GM21786 (cell line): ENCODE measurements at regions not wholly inside any gene's neighbourhood (a gene's known extent, or its start where the extent isn't known, plus 50 kb on each side); places are given as distances from the start of the nearest gene placed in this dataset.
"Not testable (repeated sequence)": the region's sequence is repeated elsewhere in the genome, so short reads cannot be mapped to it uniquely, and the experiment has no call there.

ENCODE experiments used
- ATAC-seq: cut with Tn5 transposase; IDR thresholded peaks from one replicate; pipeline ENCODE4 v1.9.1; 2021; ENCODE audit not compliant: unreplicated experiment

DNA sequence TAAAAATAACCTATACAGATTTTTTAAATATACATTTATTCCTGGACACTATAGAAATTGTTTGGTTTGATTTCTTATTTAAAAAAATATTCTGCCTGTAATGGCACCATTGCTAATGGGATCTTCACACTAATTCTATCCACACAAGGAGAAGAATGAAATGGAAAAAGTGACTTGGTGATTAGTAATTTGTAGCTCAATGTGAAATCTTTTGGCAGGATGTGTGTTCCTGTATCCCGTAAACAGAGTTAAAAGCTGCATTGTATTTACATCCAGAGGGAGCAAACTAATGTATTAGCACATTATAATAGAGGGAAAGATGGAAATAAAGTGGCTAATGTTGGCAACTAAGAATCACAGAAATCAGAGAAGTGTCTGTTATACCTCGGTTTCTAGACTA, 1455.3 kb upstream of the FLRT2 start:
- no peak for ATAC-seq

DNA sequence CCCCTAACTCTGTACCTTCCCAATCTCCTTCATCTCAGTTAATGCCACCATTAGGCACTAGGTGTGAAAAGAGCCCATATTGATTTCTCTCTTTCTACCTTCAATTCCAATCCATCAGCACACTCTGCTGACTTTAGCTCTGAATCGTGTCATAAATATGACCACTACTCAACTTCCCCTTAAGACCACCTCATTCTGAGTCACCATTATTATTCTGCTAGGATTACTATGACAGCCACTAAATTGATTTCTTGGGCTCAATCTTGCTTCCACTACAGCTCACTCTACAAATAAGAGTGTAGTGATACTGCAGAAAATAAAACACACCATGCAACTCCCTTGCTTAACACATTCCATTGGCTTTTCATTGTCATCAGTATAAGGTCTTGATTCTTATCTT, 1449.0 kb upstream of the FLRT2 start:
- ATAC-seq = no peak

DNA sequence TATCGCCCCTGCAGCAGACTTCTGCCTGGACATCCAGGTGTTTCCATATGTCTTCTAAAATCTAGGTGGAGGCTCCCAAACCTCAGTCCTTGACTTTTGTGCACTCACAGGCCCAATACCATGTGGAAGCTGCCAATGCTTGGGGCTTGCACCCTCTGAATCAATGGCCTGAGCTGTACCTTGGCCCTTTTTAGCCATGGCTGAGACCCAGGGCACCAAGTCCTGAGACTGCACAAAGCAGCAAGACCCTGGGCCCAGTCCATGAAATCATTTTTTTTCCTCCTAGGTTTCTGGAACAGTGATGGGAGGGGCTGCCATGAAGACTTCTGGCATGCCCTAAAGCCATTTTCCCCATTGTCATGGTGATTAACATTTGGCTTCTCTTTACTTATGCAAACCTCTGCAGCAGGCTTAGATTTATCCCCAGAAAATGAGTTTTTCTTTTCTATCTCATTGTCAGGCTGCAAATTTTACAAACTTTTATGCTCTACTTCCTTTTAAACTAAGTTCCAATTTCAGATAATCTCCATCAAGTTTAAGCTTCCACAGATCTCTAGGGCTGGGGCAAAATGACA, 1445.8 kb upstream of the FLRT2 start:
- ATAC-seq = no peak

DNA sequence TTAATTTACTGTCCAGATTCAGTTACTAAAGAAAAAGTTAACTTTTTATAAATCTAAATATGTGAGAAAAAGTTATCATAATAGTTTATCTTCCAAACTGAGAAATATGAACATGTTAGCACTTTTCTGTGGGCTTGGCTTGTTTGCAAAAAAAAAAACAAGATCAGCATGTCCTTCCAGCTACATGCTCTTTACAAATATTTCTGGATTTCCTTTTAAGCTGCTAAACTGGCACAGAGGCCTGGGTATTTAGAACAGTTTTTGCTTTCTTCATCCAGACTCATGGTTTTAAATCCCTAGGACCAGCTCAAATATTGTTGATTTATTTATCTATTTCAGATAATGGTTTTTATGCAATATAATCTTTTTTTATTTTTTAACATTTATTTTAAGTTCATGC, 1444.5 kb upstream of the FLRT2 start:
- ATAC-seq = no peak

DNA sequence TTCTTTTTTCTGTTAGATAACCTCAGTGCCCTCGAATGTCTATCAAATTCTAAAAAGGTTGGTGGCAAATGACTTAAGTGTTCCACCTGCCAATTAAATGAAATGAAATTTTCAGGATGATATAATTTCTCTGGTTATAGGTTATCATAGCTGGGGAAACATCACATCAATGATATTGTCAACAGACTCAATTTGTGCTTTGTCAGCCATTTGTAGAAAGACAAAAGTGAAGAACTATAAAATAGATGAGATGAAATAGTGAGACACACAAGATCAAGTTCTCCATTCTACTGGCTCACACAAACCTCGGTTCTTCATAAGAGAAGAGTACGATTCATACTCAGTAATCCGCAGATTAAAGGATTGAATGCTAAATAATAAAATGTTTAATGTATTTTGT, 1443.2 kb upstream of the FLRT2 start:
- ATAC-seq = no peak

DNA sequence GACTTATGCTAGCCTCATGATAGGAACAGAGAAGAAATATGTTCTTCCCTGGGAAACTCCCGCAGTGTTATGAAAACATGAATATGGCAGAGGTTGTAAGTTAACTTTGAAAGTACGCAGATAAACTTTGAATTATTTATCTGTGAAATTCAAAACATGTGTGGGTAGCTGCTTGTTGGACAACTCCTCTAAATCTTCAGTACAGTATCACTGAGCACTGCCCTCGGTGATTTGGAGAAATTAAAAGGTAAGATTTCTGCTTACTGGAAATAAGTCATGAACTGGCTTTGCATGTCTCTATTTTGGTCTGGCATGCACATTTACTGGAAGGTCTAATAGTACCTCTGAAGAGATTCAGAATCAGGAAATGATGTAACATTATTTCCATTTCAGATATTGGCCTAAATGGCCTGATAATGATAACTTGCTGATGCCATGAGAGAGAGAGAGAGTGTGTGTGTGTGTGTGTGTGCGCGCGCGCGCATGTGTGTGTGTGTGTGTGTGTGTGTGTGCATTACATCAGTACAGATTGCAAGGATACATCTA, 1441.9 kb upstream of the FLRT2 start:
- no peak for ATAC-seq

DNA sequence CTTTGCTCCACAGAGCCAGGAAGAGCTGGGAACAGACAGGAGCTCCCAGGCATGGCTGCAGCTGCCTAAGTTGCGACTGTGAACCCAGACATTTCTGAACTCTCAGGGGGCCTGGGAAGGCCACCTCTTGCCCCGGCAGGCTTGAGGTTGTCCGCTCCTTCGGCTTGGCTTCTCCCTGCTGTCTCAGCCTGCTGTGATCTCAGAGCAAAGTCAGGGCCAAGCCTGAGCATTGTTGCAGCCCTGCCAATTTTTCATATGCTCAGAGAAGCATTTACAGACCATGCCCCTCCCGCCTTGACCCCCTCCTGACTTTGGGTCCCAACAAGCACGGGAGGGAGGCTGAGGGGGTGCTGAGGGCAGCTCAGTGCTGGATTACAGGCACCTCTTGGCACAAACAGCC, 1439.1 kb upstream of the FLRT2 start:
- no peak for ATAC-seq

DNA sequence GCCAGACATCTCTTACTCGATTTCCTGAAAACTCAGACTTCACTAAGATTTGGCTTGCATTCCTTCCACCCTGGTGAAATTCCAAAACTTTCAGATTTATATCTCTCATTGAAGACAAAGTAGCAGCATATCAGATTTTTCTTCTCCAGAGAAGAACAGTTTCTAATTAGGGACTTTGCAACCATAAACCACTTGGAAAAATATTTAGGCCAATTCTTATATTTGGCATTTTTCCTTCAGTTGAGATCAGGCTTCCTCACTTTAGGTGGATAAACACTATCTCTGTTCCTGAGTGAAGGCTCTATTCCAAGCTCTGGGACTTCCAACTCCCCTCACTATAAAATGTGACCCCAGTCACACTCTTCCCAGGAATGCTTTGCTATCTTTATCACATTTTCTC, 1434.3 kb upstream of the FLRT2 start:
- ATAC-seq = no peak

DNA sequence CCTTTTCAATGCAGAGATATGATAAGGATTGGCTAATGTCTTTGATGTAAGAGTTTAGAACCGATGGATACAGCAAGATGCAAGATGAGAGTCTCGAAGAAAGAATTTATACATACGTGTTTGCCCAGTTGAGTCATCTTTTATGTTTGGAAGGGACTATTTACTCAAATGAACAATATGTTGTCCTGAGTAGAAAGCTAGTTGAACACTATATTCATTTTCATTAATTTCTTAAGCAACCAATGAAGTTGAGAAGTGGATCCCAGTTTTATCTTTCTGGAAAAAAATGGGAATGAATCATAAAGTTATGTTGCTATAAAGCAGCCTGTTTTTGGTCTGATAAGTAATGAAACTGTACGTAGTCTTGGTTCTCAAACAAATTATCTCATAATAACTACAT, 1431.7 kb upstream of the FLRT2 start:
- no peak for ATAC-seq

DNA sequence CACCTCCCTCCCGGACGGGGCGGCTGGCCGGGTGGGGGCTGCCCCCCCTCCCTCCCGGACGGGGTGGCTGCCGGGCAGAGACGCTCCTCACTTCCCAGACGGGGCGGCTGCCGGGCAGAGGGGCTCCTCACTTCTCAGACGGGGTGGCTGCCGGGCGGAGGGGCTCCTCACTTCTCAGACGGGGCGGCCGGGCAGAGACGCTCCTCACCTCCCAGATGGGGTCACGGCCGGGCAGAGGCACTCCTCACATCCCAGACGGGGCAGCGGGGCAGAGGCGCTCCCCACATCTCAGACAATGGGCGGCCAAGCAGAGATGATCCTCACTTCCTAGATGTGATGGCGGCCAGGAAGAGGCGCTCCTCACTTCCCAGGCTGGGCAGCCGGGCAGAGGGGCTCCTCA, 1430.4 kb upstream of the FLRT2 start:
- not testable (repeated sequence) for ATAC-seq

DNA sequence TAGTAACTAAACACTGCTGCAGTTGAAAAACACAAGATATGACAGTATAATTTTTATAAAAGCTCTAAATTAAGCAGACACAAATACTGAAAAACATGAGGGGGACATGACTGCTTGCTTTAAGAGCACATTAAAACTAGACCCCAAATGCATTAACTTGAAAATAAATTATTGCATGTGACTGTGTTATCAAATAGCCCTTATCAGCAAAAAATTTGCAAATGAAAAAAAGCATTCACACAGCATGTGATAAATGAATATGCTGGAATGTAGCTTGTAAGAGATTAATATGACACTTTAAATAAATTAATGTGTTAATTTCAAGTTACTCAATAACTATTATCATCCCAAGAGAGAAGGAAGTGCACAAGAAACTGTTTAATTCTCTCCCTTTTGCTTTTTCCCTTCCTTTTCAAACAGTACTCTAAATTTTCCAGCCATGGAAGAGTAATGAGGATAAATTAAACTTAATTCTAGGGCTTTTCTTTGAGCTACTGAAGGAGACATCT, 1422.1 kb upstream of the FLRT2 start:
- ATAC-seq = no peak

DNA sequence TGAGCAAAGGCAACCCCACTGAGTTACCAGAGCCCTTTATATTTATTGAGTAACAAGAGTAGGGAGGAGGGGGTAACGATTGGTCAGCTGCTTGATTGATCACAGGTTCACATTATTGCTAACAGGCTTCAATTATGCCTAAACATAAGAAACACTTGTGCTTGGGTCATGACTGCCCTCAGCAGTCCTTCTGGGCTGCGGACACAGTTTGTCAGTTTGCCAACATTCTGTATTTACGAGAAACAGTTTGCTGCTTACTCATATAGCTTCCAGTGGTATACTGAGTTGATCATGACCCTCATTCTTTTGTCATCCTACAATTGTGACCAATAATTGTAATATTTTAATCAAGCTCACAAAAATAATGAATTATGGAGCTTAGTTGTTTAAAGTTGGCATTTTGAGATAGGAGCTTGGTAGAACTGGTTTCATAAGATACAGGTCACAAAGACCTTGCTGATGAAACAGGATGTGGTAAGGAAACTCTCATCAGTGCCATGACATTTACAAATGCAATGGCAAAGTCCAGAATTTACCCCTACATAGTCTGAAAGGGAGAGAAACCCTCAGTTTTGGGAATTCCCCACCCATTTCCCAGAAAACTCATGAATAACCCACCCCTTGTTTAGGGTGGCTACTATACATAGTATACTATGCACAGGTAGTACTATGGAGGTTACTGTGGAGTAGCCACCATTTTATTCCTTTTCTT, 1421.0 kb upstream of the FLRT2 start:
- no peak for ATAC-seq

DNA sequence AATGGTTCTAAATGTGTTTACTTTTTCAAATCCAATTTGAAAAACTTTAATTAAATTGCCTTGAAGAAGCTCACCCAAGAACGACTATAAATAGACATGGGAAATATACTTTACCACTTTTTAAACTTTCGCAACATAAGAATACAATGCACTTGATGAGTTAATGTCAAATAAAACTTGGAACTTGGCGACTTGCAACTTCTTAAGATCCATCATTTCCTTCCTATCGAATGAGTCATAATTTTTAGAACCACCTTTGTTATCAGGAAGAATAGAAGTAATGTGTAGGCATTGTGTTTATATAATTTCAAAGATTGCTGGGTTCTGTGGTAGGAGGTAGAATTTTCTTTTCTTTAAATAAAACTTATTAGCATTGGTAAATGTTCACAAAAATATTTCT, 1417.4 kb upstream of the FLRT2 start:
- no peak for ATAC-seq

DNA sequence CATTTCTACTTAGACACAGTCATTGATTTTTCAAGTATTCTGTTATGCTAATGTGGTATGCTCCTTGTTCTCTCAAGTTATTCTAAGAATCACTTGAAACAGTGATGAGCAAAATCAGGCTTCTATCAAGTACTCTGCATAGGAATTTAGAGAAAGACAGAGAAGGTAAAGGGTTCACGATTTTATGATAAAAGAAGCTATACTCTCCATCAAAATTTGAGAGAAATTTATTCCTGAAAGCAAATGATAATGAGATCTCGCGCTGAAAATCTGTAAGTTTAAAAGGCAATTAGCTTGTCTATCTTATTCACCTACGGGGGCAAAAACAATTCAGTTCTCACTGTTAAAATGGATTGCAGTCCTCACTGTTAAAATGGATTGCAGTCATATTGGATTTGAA, 1404.3 kb upstream of the FLRT2 start:
- ATAC-seq = no peak

DNA sequence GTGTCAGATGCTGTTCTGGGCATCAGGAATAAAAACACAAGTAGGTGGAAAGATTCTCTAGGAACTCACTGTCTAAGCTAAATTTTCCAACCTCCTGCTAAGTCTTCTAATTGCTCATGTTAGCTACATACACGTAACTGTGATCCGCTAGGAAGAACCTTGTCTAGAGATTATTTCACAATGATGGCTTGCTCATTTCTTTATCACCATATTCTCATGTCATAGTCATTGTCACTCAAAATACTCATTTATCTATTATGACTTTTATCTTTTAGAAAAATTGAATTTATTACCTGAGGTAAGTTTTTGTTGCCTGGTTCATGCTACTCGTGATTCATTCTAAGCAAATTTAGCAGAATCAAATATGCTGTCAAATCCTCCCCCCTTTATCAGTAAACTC, 1402.4 kb upstream of the FLRT2 start:
- no peak for ATAC-seq

DNA sequence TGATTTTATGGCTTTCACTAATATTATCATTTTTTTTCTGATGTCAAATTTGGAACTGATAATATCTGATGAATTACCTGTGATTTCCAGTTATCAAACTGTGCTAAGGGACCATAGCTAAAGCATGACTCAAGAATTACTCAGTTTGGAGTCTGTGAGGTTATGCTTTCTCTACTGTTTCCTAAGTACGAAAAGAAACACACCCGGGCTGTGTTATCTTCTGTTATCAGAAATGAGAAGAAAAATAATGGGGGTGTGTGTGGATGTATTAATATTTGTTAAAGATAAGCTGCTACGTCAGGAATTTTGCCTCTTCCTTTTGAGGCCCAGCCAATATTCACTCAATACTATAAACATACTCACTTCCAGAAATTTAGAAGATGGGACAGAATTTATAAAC, 1401.9 kb upstream of the FLRT2 start:
- no peak for ATAC-seq

DNA sequence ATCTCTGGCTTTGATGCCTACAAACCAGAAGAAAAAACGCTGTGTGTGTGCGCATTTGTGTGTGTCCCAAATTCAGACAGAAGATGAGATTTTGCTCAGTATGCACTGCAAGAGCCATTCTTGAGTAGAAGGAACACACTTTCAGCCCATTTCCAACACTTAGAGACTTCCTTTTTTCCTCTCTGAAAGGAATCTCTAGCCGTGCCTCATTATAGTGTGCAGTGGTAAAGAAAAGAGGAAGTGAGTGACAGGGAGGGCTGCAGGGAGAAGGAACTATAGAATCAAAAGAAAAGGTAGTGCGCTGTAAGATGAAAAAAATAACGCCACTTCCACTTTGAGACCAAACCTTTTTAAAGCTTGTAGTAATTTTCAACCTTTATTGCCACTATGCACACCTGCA, 1400.9 kb upstream of the FLRT2 start:
- no peak for ATAC-seq

DNA sequence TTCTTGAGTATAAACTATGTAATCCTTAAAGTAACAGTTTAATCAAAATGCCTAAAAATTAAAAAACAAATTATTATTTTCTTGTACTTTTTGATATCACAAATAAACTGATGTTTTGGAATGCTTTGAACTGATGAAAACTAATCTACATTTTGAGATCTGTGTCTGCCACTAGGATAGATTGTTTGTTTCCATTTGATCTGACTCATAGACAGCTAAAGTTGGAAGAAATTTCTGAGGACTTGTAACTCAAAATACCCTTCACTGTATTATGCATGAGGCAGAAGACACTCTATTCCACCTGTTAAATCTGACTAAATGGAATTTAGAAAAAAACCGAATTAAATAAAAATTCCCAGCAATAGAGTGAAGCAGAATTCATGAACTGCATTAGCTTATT, 1400.0 kb upstream of the FLRT2 start:
- ATAC-seq = no peak

DNA sequence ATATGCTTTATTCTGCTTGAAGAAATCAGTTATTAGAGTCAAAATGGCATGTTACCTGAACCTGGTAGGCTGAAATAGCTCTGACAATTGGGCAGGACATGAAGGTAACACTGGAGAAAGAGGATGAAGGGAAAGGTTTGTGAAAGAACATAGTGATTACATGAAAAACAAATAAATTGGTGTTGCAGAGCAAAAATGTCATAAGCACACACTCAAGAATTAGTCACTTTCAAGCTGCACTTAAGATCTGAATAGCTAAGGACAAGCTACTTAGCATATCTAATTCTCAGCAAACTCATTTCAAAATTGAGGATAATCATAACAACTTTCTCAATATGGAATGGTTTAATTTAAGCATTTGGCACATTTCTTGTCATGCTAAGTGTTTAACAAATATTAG, 1398.0 kb upstream of the FLRT2 start:
- ATAC-seq = no peak

DNA sequence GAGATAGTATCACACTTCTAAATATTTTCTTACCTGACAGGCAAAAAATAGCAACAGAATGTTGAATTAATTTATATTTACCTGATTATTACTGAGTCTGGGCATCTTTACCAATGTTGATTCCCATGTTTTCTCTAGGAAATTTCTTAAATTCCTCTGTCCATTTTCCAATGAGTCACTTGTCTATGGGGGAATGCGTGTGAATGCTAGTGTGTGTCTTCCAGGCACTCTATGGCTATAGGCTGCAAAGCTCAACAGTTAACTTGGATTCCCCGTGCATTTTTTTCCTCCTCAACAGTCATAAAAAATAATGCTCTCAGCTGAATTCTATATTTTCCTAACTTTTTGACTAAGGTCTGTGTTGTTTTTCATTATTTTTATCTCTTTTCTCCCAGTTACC, 1385.8 kb upstream of the FLRT2 start:
- no peak for ATAC-seq

DNA sequence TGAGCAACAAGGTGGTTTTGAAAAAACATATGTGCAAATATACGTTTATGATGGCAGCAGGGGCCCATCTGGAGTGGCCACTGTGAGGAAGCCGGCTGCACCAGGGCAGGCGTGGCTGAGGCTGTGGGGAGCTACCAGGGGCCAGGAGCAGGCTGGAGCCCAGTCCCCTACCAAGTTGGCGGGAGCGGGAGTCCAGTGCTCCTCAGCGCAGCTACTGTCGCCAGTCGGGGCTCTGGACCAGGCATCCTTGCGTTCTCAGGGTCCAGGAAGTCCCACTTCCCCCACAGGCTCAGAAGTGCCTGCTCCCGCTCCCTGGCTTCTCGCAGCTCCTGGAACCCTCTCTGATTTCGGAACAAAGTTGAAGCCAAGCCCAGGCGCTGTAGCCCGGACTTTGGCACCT, 1377.5 kb upstream of the FLRT2 start:
- ATAC-seq = no peak

DNA sequence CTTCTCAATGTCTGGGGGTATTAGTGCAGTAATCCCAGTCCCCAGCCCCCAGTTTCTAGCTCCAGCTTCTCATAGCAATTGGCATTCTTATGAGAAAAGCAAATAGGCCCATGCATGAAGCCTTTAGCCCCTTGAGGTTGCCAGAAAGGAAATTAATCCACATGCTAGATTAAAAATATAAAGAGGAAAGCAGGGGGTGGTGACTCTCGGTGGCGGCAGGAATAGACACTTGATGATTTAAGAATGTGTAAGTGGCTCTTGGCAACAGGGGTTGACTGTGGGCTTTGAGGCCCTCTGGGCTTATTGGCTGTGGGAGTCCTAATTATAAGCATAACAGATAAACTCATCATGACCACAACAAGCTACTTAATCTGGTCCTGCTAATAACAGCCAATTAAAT, 1367.3 kb upstream of the FLRT2 start:
- ATAC-seq = no peak

DNA sequence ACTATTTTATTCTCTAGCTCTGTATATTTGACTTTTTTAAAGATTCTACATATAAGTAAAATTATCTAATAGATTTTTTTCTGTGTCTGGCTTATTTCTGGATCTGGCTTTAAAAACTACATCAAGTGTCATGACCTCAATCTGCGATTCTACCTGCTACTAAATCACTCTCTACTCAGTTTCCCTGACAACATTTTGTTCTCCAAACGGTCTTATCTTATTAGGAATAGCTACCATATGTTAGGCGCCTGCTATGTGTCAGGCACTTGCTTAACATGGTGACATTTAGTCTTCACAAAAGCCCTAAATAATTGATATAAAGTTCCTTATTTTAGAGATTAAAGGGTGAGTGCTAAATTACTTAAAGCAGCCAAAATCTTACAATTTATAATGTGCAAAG, 1362.9 kb upstream of the FLRT2 start:
- ATAC-seq = no peak
